ENCODE measurements at regions not wholly inside any gene's neighbourhood (a gene's known extent, or its start where the extent isn't known, plus 50 kb on each side); places are given as distances from the start of the nearest gene placed in this dataset.

DNA sequence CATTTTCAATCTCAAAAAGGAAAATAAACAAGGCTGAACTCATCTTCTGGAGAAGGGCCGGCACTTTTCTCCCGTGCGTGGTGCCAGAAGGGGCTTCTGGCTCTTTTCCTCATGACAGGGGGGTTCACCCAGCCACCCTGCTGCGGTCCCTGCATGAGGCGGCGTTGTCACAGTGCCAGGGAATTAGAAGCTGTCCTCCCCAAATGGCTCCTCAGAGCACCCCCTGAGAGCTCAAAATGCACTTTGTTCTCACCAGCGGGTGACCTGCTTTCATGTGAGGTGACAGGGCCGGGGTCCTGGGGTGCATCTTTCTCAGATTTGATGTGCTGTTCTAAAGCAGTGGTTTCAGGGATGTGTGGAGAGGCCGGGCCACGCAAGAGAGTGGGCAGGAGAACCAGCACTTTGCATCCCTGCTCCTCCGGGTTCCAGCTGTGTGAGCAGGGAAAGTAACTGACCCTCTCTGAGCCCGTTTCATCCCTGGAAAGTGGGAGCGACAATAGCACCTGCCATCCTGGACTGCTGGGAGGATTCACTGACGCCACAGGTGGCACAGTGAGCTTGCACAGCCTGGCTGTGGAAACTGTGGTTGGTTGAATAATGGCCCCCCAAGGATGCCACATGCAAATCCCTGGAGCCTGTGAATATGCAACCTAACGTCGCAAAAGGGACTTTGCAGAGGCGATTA, 94.0 kb downstream of the FOXL1 start (continued):
- TF ChIP-seq, protein P1, sequence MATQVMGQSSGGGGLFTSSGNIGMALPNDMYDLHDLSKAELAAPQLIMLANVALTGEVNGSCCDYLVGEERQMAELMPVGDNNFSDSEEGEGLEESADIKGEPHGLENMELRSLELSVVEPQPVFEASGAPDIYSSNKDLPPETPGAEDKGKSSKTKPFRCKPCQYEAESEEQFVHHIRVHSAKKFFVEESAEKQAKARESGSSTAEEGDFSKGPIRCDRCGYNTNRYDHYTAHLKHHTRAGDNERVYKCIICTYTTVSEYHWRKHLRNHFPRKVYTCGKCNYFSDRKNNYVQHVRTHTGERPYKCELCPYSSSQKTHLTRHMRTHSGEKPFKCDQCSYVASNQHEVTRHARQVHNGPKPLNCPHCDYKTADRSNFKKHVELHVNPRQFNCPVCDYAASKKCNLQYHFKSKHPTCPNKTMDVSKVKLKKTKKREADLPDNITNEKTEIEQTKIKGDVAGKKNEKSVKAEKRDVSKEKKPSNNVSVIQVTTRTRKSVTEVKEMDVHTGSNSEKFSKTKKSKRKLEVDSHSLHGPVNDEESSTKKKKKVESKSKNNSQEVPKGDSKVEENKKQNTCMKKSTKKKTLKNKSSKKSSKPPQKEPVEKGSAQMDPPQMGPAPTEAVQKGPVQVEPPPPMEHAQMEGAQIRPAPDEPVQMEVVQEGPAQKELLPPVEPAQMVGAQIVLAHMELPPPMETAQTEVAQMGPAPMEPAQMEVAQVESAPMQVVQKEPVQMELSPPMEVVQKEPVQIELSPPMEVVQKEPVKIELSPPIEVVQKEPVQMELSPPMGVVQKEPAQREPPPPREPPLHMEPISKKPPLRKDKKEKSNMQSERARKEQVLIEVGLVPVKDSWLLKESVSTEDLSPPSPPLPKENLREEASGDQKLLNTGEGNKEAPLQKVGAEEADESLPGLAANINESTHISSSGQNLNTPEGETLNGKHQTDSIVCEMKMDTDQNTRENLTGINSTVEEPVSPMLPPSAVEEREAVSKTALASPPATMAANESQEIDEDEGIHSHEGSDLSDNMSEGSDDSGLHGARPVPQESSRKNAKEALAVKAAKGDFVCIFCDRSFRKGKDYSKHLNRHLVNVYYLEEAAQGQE (IDR thresholded peaks at IDR 0.05; ENCODE audit: low read depth, low read length) = no peak
- TF ChIP-seq ZZZ3 (IDR thresholded peaks at IDR 0.05; ENCODE audit: control insufficient read depth, insufficient read length, low read depth) (no peak), SP1 (IDR thresholded peaks at IDR 0.05; ENCODE audit: low read depth, low read length) (no peak), JUNB (IDR thresholded peaks at IDR 0.05) (no peak), ZBTB4 (CRISPR knock-in tag; IDR thresholded peaks at IDR 0.05) (no peak), NFXL1 (IDR thresholded peaks at IDR 0.05; ENCODE audit: borderline replicate concordance) (no peak), NFYA (IDR thresholded peaks at IDR 0.05; ENCODE audit: borderline replicate concordance, low read depth, low read length) (no peak), POU2F2 (IDR thresholded peaks at IDR 0.05; ENCODE audit: borderline replicate concordance, low read depth, low read length) (no peak), IRF3 (IDR thresholded peaks at IDR 0.05) (no peak), MTA3 (IDR thresholded peaks at IDR 0.05; ENCODE audit: borderline replicate concordance, low read length) (no peak)
- TF ChIP-seq, protein P2, sequence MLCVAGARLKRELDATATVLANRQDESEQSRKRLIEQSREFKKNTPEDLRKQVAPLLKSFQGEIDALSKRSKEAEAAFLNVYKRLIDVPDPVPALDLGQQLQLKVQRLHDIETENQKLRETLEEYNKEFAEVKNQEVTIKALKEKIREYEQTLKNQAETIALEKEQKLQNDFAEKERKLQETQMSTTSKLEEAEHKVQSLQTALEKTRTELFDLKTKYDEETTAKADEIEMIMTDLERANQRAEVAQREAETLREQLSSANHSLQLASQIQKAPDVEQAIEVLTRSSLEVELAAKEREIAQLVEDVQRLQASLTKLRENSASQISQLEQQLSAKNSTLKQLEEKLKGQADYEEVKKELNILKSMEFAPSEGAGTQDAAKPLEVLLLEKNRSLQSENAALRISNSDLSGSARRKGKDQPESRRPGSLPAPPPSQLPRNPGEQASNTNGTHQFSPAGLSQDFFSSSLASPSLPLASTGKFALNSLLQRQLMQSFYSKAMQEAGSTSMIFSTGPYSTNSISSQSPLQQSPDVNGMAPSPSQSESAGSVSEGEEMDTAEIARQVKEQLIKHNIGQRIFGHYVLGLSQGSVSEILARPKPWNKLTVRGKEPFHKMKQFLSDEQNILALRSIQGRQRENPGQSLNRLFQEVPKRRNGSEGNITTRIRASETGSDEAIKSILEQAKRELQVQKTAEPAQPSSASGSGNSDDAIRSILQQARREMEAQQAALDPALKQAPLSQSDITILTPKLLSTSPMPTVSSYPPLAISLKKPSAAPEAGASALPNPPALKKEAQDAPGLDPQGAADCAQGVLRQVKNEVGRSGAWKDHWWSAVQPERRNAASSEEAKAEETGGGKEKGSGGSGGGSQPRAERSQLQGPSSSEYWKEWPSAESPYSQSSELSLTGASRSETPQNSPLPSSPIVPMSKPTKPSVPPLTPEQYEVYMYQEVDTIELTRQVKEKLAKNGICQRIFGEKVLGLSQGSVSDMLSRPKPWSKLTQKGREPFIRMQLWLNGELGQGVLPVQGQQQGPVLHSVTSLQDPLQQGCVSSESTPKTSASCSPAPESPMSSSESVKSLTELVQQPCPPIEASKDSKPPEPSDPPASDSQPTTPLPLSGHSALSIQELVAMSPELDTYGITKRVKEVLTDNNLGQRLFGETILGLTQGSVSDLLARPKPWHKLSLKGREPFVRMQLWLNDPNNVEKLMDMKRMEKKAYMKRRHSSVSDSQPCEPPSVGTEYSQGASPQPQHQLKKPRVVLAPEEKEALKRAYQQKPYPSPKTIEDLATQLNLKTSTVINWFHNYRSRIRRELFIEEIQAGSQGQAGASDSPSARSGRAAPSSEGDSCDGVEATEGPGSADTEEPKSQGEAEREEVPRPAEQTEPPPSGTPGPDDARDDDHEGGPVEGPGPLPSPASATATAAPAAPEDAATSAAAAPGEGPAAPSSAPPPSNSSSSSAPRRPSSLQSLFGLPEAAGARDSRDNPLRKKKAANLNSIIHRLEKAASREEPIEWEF (IDR thresholded peaks at IDR 0.05; ENCODE audit: insufficient replicate concordance, low read depth, low read length) = no peak
